ENCODE measurements at regions not wholly inside any gene's neighbourhood (a gene's known extent, or its start where the extent isn't known, plus 50 kb on each side); places are given as distances from the start of the nearest gene placed in this dataset.
A peak's percentile ranks its signal among the peaks of the same experiment; 100 is the strongest.
"Not testable (repeated sequence)": the region's sequence is repeated elsewhere in the genome, so short reads cannot be mapped to it uniquely, and the experiment has no call there.

DNA sequence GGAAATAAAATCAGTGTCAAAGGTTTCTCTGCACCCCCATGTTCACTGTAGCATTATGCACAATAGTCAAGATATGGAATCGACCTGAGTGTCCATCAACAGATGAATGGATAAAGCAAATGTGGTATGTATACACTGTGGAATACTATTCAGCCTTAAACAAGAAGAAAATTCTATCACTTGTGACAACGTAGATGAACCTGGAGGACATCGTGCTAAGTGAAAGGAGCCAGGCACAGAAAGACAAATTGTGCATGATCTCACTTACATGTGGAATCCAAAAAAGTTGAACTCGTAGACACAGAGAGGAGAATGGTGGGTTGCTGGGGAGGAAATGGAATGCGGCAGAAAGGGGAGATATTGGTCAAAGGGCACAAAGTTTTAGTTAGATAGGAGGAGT is 136.3 kb upstream of the ESR1 start:
- DNase-seq (ENCODE audit: low read depth in 2 of 2): no peak

DNA sequence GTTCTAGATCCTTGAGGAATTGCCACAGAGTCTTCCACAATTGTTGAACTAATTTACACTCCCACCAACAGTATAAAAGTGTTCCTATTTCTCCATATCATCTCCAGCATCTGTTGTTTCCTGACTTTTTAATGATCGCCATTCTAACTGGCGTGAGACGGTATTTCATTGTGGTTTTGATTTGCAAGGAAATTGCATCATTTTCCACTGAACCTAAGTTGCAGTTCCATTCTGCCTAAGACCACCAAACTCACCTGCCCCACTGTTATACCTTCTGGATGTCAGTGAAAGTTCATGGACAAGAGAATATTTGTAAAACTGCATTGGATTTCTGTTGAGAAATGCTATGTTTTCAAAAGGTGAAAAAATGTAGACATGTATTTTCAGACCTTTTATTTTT is 132.9 kb upstream of the ESR1 start:
- DNase-seq (ENCODE audit: low read depth in 2 of 2): no peak

DNA sequence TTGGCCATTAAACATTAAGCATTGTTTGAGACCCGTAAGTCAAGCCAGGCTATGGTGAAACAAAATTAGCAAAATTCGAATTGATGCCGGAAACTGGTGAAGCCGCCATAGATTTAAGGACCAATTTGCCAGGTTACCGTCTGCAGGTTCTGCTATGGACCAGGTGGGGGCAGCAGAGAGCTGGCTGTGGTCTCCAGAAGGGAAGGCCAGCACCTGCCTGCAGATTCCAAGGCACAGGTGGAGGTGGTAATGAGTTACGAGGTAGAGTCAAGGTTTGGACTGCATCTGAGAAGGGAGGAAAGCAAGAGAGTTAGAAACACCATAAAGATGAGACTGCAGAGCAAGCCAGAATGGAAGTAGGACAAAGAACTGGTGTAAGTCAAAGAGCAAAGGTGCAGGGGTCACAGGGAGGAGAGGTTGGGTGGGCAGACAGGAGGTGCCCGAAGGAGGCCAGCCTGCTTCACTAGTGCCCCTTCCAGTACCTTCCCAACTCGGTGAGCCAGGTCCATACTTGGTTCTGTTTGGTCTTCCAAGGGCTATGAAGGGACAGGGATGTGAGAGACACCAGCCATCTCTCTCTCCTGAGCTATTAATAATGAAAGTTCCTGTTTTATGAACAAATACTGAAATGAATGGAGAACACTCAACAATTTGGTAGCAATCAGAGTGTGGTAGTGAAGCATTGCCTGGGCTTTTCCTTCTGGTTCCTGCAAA is 131.6 kb upstream of the ESR1 start:
- peak in 1 of 2 donors; percentile 47 for DNase-seq (ENCODE audit: low read depth in 2 of 2)

DNA sequence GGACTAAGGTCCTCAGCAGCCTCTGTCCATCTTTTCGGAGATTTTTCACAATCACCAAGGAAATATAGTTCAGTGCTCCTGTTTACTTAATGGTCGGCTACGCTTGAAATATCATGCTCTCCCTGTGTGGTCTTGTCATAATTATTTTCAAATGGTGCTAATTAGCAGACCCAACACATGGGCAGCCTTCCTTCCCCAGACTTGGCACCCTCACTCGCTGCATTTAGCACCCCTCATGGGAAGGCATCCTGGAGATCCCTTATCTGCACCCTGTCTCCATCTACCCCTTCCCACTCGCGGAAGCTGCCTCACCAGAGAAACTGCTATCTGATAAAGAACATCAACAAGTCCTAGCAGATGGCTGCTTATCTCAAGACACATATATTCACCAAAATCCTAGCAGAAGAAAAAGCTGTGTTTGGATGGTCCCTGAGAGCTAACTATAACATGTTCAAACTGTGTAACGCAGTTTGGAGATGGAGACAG is 131.0 kb upstream of the ESR1 start:
- DNase-seq (ENCODE audit: low read depth in 2 of 2): no peak

DNA sequence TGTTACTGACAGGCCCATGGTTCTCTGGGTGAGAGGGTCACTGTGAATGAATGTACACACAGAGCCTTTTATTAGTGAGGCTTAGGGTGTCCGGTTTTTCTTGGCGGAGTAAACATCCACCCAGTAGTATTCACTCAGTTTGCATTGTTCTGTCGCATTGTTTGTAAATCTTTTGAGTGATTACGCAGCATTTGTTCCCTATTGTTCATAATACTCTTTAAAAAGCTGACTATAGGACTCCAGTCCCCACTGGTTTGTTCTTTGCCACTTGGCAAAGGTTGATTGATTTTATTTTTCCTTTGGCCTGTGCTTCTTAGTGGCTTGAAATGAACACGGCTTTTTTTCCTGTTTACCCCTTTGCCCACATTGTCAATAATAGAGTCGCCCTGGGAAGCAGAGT is 130.1 kb upstream of the ESR1 start:
- no peak for DNase-seq (ENCODE audit: low read depth in 2 of 2)

DNA sequence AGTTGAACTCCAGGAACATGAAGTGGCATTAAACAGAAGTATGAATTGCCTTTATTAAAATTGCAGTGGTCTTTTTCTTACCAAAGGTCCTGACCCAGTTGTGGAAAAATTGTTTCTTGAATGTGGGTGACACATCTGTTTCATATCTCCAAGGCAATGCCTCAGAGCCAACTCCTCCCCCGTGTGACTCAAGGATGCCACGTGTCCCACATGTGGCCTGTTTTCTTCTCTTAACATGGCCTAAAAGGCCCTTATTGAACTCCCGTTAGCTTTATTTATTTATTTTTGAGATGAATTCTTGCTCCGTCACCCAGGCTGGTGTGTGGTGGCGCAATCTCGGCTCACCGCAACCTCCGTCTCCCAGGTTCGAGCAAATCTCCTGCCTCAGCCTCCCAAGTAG is 128.4 kb upstream of the ESR1 start:
- DNase-seq (ENCODE audit: low read depth in 2 of 2): no peak

DNA sequence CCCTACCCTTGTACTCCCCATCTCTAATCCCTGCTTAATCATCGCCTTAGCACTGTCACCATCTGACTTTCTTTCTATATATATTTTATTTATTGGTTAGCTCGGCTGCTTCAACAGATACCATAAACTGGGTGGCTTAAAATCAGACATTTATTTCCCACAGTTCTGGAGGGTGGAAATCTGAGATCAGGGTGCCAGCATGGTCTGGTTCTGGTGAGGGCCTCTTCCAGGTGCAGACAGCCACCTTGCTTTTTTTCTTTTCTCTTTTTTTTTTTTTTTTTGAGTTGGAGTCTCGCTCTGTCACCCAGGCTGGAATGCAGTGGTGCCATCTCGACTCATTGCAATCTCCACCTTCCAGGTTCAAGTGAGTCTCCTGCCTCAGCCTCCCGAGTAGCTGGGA is 127.5 kb upstream of the ESR1 start:
- no peak for DNase-seq (ENCODE audit: low read depth in 2 of 2)

DNA sequence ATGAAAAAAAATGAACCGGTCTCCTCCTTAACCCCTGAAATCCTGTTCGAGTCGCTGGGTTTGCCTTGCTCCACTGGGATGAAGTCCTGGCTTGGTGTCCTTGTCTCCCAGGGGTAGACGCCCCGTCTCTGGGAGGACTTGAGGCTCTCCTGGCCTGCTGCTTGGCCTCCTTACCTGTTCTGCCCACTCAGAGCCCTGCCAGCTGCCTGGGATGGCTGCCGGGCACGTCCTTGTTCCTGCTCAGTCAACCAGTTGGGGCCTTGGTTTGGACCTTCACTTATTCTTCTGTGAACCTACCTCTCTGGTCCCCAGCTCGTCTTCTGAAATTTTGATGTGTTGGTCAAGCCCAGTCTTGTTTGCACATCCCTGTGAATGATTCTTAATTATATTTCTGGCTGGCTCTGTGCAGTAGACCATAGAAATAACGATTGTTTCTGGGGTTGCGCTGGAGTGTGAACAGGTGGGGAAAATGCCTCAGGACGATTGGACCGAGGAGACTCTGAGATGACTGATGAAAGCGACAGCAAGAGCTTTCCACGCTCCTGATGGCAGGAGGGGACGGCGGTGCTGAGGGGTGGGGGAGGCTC is 126.5 kb upstream of the ESR1 start:
- no peak for DNase-seq (ENCODE audit: low read depth in 2 of 2)

DNA sequence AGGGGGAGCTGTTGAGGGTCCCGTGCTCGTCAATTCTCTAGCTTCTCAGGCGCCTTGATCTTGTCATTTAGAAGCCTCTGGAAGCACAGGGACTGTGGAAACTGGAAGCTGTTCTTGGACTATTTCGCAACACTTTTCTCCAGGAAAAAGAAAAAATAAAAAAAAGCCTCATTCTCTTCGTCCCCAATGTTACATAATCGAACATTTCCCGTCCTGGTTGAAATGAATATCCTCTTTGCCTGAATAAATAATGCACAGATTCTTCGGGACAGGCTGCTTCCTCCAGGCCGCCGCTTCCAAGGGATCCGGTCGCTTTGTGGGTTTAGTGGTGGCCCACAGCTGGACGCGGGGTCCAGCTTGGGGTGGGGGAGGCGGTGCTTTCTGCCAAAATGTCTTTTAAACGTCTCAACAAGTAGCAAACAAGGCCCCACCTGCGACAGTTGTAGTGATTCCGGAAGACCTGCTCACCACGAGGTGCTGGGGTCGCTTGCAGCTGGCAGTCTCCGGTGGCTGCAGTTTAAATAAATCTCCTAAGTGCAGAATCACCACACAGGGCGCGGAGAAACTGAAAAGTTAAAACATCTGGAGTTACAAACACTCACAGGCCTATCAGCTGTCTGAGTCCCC is 125.9 kb upstream of the ESR1 start:
- DNase-seq (ENCODE audit: low read depth in 2 of 2): peak in 1 of 2 donors; percentile 26

DNA sequence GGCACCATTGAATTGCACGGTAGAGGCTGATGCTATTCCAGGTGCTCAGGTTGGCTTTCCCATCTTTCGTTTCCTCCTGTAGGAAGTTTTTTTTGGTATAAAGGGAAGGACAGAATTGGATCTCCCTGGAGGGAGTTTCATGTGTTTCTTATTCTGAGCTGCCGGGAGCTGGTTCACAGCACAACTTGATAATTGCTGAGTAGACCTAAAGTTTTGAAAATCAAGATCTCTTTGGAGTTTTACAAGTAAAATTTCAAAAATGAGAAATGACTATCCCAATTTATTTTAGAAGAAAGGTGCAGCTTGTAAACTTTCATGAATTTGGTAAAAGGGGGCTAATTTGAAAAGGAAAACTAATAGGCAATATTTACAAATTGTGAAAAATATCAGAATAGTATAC is 125.2 kb upstream of the ESR1 start:
- DNase-seq (ENCODE audit: low read depth in 2 of 2): no peak

DNA sequence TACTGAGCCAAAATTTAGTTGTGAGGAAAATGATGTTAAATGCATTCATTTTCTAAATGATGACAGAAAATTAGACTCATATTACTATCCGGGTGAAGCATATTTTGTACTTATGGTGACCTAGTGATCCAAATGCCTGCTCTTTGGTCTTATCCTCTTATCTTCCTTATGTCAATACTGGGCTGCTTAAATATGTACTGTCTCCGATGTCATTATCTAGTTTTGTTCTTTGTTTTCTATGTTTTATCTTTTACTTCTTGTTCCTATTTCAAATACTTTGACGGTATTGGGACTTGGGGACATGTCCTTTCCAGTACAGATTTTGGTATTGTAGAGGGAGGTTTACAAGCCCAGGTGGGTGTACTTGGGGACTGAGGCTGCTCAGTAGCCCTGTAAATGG is 124.6 kb upstream of the ESR1 start:
- DNase-seq (ENCODE audit: low read depth in 2 of 2): no peak

DNA sequence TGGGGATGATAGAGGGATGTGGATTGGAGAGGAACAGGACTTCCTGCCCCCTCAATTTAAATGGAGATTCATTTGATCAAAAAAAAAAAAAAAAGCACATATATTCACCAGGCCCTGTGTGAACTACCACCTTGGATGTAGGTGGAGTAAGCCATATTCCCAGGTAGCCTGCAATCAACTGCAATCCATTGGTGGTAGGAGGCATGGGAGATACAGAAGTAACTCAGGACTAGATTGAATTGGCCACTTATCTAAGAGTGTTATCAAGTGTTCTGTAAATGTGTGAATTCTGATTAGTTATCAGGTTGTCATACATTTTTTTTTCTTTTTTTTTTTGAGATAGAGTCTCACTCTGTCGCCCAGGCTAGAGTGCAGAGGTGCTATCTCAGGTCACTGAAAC is 124.1 kb upstream of the ESR1 start:
- DNase-seq (ENCODE audit: low read depth in 2 of 2): no peak

DNA sequence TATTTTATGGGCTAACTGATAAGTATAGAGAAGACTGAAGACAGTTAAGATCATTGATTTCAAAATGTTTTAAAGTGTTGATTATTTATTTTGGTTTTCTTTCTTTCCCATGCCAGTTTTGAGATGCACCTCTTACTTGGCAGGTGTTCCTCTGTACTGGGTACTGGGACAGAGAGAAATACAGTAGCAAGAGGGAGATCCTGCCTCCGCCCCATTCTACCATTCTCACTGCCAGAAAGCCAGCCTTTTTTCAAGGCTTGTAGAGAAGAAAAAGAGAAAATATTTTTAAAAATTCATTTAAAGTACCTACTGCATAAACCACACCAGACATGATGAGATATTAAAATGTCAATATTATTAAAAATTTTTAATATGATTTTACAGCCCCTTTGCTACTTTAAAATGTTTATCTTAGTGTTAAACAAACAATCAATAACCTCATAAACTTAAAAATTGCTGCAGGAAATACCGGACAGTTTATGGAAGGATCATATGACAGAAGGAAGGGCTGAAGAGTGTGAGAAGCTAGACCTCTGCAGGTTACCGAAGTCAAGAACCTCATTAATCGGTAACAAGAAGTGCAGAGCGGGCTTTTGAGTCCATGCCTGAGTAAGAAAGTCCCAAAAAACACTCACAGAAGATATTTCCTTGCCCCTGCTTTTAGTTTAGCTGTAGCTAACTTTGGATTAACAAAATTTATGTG is 117.8 kb upstream of the ESR1 start:
- no peak for DNase-seq (ENCODE audit: low read depth in 2 of 2)

DNA sequence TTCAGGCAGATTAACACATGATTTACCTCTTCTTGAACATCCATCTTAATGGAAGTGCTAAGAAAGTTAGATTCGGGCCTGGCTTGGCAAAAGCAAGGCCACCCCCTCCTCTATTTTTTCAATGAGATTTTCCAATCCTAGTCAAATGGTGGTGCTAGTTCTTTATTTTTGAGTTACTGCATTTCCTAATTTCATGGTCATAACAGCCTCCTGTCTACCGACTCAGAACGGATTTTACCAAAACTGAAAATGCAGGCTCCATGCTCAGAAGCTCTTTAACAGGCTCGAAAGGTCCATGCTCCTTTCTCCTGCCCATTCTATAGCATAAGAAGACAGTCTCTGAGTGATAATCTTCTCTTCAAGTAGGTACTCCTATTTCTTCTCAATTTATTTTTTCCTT is 117.2 kb upstream of the ESR1 start:
- DNase-seq (ENCODE audit: low read depth in 2 of 2): no peak

DNA sequence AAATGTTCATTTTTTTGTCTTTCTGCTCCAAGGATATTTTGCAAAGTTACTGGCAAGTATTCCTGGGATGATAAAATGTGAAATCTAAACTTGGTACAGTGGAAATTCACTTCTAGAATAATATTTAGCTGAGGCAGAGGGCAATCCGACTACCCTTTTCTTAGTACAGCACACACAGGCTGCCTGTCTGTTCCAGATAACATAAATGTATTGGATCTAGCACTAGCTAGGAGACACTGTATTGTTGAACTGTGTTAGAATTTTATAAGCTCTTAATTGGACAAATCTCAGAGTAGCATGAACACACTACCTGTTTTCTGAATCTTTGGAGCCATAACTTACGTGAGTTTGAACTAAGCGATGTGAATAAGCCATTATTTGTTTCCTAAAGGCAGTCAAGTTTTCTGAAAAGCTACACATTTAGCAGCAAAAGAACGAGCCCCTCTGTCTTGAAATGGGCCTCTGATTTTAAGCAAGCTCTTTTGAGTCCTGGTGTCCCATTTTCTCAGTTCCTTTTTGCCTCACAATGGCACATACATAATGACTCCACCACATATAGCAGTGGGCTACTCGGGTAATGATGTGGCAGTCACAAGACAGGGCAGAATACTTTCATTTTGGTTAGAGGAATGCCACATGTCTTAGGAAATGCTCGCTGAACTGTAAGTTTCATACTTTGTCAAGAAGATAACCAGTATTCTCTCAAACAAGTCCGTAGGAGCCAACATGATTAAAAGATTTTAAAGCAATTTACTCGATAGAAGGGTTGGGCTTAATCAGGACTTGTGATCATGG is 116.5 kb upstream of the ESR1 start:
- DNase-seq (ENCODE audit: low read depth in 2 of 2): no peak

DNA sequence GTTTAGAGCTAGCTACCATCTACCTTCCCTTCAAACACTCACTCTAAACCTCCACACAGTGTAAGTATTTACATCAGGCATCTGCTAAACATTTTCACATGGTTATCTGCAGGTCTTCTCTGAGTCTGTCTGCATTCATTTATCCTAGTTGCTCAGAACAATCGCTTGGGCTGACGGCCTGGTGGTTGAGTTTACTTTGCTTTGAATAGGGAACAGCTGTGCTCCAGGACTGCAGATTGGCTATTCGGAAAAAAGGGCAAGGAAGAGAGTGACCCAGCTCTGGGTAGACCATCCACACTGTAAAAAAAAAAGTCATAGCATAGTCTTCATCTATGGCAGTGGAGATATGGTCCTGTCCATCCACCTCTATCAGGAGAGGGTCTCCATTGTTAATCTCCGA is 115.3 kb upstream of the ESR1 start:
- no peak for DNase-seq (ENCODE audit: low read depth in 2 of 2)

DNA sequence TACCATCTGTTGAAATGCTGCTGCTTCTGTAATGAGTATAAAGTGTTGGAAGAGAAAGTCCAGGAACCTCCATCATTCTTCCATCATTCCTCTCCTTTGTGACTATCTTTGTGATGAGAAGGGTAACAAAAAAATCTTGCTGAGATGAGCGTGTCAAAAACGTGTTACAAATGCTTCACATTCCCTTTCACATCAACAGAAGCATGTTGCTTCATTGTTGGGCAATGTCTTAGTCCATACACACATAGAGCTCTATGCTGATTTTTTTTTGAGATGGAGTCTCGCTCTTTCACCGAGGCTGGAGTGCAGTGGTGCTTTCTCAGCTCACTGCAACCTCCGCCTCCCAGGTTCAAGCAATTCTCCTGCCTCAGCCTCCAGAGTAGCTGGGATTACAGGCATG is 114.1 kb upstream of the ESR1 start:
- DNase-seq (ENCODE audit: low read depth in 2 of 2): no peak

DNA sequence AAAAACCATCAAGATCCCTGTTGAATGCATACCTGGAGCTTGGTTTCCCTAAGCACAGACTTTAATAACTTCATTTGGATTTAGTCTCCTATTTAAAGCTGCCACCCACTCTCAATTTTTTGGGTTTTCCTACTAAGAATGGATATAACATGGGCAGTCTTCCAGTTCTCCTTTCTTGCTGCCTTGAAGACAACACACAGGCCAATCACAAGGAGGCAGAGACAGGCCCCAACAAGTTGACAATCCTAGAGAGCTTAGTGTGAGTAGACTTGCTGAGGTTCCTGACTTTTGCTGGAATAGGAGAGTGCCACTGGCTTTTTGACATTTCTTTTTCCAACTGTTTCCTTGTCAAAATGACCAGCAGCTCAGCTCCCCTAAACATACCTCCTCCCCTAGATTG is 112.3 kb upstream of the ESR1 start:
- DNase-seq (ENCODE audit: low read depth in 2 of 2): no peak

DNA sequence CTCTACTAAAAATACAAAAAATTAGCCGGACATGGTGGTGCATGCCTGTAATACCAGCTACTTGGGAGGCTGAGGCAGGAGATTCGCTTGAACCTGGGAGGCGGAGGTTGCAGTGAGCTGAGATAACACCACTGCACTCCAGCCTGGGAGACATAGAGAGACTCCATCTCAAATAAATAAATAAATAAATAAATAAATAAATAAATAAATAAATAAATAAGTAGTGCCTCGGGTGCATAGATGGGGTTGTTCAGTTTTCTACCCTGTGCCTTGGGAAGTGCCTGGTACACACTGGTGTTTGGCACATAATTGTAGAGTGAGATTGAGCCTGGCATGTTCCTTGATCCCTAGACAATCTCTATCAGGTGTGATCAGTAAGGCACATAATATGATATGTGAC is 111.2 kb upstream of the ESR1 start:
- not testable (repeated sequence) for DNase-seq (ENCODE audit: low read depth in 2 of 2)

DNA sequence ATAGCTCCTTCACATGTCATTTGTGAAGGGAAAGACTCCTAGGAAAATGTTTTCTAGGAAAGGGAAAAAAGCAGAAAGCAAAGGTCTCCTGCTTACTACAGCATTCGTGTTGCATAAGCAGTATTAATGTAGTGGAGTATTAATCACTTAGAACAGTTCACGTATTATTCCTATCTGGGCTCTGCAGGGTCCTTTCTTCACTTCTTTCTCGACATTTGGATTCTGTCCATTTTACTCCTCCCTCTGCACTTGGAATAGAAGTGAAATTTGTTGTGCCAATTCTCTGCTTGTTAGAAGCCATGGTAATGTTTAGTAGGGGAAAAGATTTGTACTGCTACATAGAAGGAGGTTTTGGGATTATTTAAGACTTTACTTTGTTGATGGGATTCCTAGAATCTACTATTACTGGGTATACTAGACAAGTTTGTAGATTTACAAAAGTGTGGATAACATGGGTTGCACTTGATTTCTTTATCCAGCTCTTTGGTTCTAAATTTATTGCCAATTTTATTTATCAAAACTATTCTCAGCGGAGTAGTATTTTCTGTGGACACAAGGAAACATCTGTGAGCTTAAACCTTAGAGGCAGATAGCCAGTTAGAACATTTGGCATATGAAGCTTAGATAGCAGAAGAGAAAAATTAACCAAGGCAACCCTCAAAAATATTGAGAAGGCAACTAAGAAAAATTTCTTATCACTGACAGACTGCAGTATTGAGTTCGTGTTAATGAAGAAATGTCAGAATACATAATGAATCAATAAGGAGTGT is 108.4 kb upstream of the ESR1 start:
- DNase-seq (ENCODE audit: low read depth in 2 of 2): no peak

DNA sequence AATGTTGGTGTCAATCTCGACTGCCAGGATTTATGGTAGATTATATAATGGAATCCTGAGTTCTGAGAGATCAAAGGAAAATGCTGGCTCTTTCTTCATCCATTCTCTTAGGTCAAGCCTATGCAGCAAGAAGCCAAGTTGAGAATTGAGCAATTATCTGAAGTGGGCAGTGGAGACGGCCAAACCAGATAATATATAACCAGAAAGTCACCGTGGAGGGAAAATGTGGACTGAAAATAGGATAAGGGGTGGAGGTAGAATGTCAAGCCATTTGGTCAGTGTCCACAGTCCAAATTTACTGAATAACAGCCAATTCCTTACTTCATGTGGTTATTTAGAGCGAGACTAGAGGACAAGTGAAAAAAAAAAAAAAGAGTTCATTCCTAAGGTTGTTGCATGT is 107.8 kb upstream of the ESR1 start:
- DNase-seq (ENCODE audit: low read depth in 2 of 2): no peak

Data from dermis microvascular lymphatic vessel endothelial cell (primary cell).